PC-9 (cell line): ENCODE measurements at regions not wholly inside any gene's neighbourhood (a gene's known extent, or its start where the extent isn't known, plus 50 kb on each side); places are given as distances from the start of the nearest gene placed in this dataset.
A peak's percentile ranks its signal among the peaks of the same experiment; 100 is the strongest.

Experiments used
- BruUV-seq: library from RNA; stranded (reverse); fragments of 400-500 nt; replicated peaks from 2 replicates; lab custom pipeline; 2021; lab: Mats Ljungman, UMichigan
- CTCF ChIA-PET: fragments of 300-600 bp; sonication (Branson Sonifier 250); formaldehyde crosslinking; loops from one replicate; lab custom pipeline; 2022; ENCODE audit warnings: antibody characterized with exemption; lab: Charles Lee
- POLR2A ChIA-PET: fragments of 300-600 bp; sonication (Branson Sonifier 250); formaldehyde crosslinking; loops from one replicate; lab custom pipeline; 2022; ENCODE audit warnings: antibody characterized with exemption; ENCODE audit not compliant: unreplicated experiment; lab: Charles Lee
- DNase-seq, 2 experiments: peaks; one replicate each; pipeline versions ENCODE4 v3.0.0 to v3.0.0-alpha.2; 2015 to 2022; ENCODE audit warnings: mixed read lengths in 1 of 2
- H2AFZ ChIP-seq: fragments of 200-600 bp; sonication (generic); 2 replicates; pipeline ENCODE4 v1.8.1; 2017; ENCODE audit warnings: antibody characterized with exemption
- H3F3A ChIP-seq: fragments of 200-600 bp; sonication (generic); 2 replicates; pipeline ENCODE4 v1.8.1; 2017; ENCODE audit warnings: antibody characterized with exemption, mild to moderate bottlenecking, low read depth; ENCODE audit not compliant: insufficient read depth
- H3K27ac ChIP-seq: fragments of 200-600 bp; sonication (generic); 2 replicates; pipeline ENCODE4 v1.6.1; 2016; ENCODE audit warnings: mixed run types
- H3K27me3 ChIP-seq: fragments of 200-600 bp; sonication (generic); 2 replicates; pipeline ENCODE4 v1.6.1; 2016; ENCODE audit warnings: low read depth, mixed run types; ENCODE audit not compliant: insufficient read depth
- H3K36me3 ChIP-seq: fragments of 200-600 bp; sonication (generic); 2 replicates; pipeline ENCODE4 v1.6.1; 2016; ENCODE audit warnings: low read depth, mixed run types
- H3K4me1 ChIP-seq: fragments of 200-600 bp; sonication (generic); replicated peaks from 2 replicates; pipeline ENCODE4 v1.6.1; 2016; ENCODE audit warnings: mixed run types; ENCODE audit not compliant: insufficient read depth
- H3K4me2 ChIP-seq: fragments of 200-600 bp; sonication (generic); 2 replicates; pipeline ENCODE4 v1.6.1; 2017; ENCODE audit warnings: mixed run types
- H3K4me3 ChIP-seq: fragments of 200-600 bp; sonication (generic); 2 replicates; pipeline ENCODE4 v1.6.1; 2016; ENCODE audit warnings: mixed run types
- H3K79me2 ChIP-seq: fragments of 200-600 bp; sonication (generic); 2 replicates; pipeline ENCODE4 v1.6.1; 2017; ENCODE audit warnings: low read depth, mixed run types
- H3K9me2 ChIP-seq: fragments of 200-600 bp; sonication (generic); 2 replicates; pipeline ENCODE4 v1.8.1; 2017; ENCODE audit warnings: mild to moderate bottlenecking; ENCODE audit not compliant: insufficient read depth
- H3K9me3 ChIP-seq: fragments of 200-600 bp; sonication (generic); 2 replicates; pipeline ENCODE4 v1.8.1; 2016; ENCODE audit warnings: low read depth; ENCODE audit not compliant: insufficient read depth
- H4K20me1 ChIP-seq: fragments of 200-600 bp; sonication (generic); 2 replicates; pipeline ENCODE4 v1.8.1; 2017; ENCODE audit not compliant: insufficient read depth
- EZH2 ChIP-seq: fragments of 200-600 bp; sonication (generic); IDR thresholded peaks from 2 replicates; pipeline ENCODE4 v1.8.0; 2017; ENCODE audit warnings: antibody characterized with exemption, low read depth
- intact Hi-C: fragments of 100-400 bp; cut with micrococcal nuclease; formaldehyde crosslinking; loops from one replicate; pipeline ENCODE4 v1.10.0; 2022; ENCODE audit not compliant: unreplicated experiment
- TF ChIP-seq, protein P1 (sequence below): fragments of 200-600 bp; sonication (generic); conservative IDR thresholded peaks from 2 replicates; pipeline ENCODE4 v1.6.1; 2017; ENCODE audit warnings: mixed run types, antibody characterized with exemption, mild to moderate bottlenecking, moderate library complexity

DNA sequence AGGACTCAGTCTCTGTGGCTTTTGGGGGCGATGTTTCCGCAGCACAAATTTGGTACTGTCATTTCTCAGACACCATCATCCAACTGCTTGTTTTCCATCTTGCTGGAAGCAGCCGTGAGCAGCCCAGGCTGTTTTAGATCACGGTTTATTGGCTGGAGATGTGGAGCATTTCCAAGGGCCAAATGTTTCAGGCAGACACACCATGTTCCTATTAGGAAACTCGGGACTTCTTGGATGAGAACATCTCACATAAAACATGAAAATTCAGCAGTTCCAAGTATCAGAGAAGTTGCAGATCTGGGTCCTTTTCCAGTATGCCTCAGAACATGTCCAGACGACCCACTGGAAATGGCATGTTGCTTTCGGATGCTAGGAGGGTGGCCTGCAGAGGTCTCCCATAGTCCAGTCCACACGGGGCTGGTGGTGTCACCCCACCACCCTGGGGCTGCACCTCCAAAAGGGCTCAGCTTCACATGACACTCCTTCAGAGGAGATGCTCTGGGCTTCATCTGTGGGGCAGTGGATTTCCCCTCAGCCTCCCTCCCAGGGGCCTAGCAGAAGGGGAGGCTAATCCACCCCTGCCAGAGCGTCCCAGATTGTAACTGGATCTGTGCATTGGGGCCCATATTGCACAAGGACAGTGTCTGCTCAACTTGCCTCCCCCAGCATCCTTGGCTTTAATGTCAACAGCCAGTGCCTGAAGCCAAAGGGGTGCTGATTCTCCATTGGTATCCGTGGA is 176.3 kb downstream of the SCP2D1 start:
- H3K27me3 ChIP-seq = no peaks in the 10 kb centered on the region
- BruUV-seq = no TSS peak
- no peaks in the 10 kb centered on the region for H3K79me2 ChIP-seq
- H3K36me3 ChIP-seq = no peaks in the 10 kb centered on the region
- H3F3A ChIP-seq = no peaks in the 10 kb centered on the region
- POLR2A ChIA-PET = no interaction called here
- no peak overlapping the region for H2AFZ ChIP-seq
- H3K4me2 ChIP-seq = no peak overlapping the region
- no peak for DNase-seq
- H3K4me3 ChIP-seq = no peak overlapping the region
- intact Hi-C loops = no loop called here
- TF ChIP-seq, protein P1, sequence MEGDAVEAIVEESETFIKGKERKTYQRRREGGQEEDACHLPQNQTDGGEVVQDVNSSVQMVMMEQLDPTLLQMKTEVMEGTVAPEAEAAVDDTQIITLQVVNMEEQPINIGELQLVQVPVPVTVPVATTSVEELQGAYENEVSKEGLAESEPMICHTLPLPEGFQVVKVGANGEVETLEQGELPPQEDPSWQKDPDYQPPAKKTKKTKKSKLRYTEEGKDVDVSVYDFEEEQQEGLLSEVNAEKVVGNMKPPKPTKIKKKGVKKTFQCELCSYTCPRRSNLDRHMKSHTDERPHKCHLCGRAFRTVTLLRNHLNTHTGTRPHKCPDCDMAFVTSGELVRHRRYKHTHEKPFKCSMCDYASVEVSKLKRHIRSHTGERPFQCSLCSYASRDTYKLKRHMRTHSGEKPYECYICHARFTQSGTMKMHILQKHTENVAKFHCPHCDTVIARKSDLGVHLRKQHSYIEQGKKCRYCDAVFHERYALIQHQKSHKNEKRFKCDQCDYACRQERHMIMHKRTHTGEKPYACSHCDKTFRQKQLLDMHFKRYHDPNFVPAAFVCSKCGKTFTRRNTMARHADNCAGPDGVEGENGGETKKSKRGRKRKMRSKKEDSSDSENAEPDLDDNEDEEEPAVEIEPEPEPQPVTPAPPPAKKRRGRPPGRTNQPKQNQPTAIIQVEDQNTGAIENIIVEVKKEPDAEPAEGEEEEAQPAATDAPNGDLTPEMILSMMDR = no peak
- no peak for TF ChIP-seq EZH2
- H3K27ac ChIP-seq = no peak overlapping the region
- H3K4me1 ChIP-seq = no peaks in the 10 kb centered on the region
- H3K9me3 ChIP-seq = 0 out of 2 replicates have a peak, but pooled peaks cover 5% of the 10 kb centered on the region
- CTCF ChIA-PET = no interaction called here
- no peaks in the 10 kb centered on the region for H4K20me1 ChIP-seq
- H3K9me2 ChIP-seq = no peaks in the 10 kb centered on the region

DNA sequence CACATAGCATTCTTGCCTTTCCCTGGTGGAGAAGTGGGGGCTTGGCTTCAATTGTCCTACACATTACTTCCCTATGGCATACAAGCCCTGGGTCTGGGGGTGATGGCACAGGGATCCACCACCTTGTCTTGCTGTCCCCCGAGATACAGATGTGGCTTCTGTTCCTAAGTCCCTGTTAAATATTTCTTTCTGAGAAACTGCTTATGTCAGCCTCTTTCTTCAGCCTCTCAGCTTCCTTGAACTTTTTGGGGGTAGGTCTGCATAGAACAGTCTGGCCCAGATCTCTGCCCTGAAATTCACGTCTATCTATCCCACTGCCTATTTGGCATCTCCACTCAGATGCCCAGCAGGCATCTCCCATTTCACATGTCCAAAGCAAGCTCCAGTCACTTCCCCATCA is 177.4 kb downstream of the SCP2D1 start:
- no peaks in the 10 kb centered on the region for H3K27me3 ChIP-seq
- DNase-seq = no peak
- H3K79me2 ChIP-seq = no peaks in the 10 kb centered on the region
- no peaks in the 10 kb centered on the region for H3F3A ChIP-seq
- no peak overlapping the region for H3K4me2 ChIP-seq
- intact Hi-C loops = no loop called here
- TF ChIP-seq EZH2 = no peak
- TF ChIP-seq, protein P1 = no peak
- no peak overlapping the region for H3K27ac ChIP-seq
- H3K4me3 ChIP-seq = no peak overlapping the region
- H2AFZ ChIP-seq = no peak overlapping the region
- no TSS peak for BruUV-seq
- ChIA-PET CTCF (no interaction called here), POLR2A (interaction anchor here (0.6 kb wide), 1 partner anchor 1156 kb away, joined by 3 read pairs; no protein-coding TSS in a partner anchor)
- no peaks in the 10 kb centered on the region for H3K36me3 ChIP-seq
- H3K4me1 ChIP-seq = no peaks in the 10 kb centered on the region
- no peaks in the 10 kb centered on the region for H3K9me2 ChIP-seq
- H3K9me3 ChIP-seq = 0 out of 2 replicates have a peak, but pooled peaks cover 5% of the 10 kb centered on the region
- H4K20me1 ChIP-seq = no peaks in the 10 kb centered on the region

DNA sequence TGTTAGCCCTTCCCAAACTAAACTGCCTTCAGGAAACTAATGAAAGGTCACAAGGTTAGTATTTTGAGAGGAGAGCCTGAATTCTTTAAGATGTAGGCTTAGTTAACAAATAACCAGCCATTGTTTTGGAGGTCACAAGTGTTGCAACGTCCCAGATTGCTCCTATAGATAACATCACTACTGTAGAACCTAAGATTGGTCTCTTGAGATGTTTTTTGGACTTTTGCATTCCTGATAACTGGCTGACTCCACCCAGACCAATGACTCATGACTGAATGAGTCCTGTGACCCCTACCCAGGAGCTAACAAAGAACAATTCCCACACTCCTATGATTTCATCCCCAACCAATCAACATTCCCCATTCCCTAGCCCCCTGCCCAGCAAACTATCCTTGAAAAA is 178.8 kb downstream of the SCP2D1 start:
- Histone ChIP-seq H3K79me2 (no peaks in the 10 kb centered on the region), H3K4me1 (no peaks in the 10 kb centered on the region), H4K20me1 (no peaks in the 10 kb centered on the region), H3K9me3 (0 out of 2 replicates have a peak, but pooled peaks cover 5% of the 10 kb centered on the region), H3K27ac (no peak overlapping the region), H3K36me3 (no peaks in the 10 kb centered on the region), H3K4me2 (no peak overlapping the region), H2AFZ (no peak overlapping the region), H3K4me3 (no peak overlapping the region), H3K27me3 (no peaks in the 10 kb centered on the region), H3K9me2 (no peaks in the 10 kb centered on the region), H3F3A (no peaks in the 10 kb centered on the region)
- ChIA-PET POLR2A (no interaction called here), CTCF (no interaction called here)
- no TSS peak for BruUV-seq
- intact Hi-C loops = no loop called here
- DNase-seq = peak in 1 of 2 experiments; percentile 48
- TF ChIP-seq EZH2 = no peak
- TF ChIP-seq, protein P1 = no peak
